Activated CD4-positive, alpha-beta memory T cell treated with anti-CD3 and anti-CD28 coated beads, Interleukin-2, amount 10 ng/mL, durations not matched to agents 7 days and 5 days (primary cell): ENCODE measurements at regions not wholly inside any gene's neighbourhood (a gene's known extent, or its start where the extent isn't known, plus 50 kb on each side); places are given as distances from the start of the nearest gene placed in this dataset.

Source experiments
- CTCF ChIA-PET: fragments of 350-600 bp; sonication (Branson Sonifier 250); formaldehyde crosslinking; loops from one replicate; lab custom pipeline; 2021; ENCODE audit warnings: antibody characterized with exemption, inconsistent platforms; lab: Charles Lee
- POLR2A ChIA-PET: fragments of 350-600 bp; sonication (Branson Sonifier 250); formaldehyde crosslinking; loops from one replicate; lab custom pipeline; 2021; ENCODE audit warnings: antibody characterized with exemption; lab: Charles Lee
- DNase-seq: peaks from one replicate; pipeline ENCODE4 v3.0.0-alpha.2; 2020
- H3K27ac Mint-ChIP-seq: one replicate; pipeline ENCODE4 v1.8.0; 2021; ENCODE audit warnings: mild to moderate bottlenecking, mixed read lengths
- H3K27me3 Mint-ChIP-seq: one replicate; pipeline ENCODE4 v1.8.0; 2021; ENCODE audit warnings: mixed read lengths
- H3K36me3 Mint-ChIP-seq: one replicate; pipeline ENCODE4 v1.8.0; 2021; ENCODE audit warnings: low read depth, mixed read lengths
- H3K4me1 Mint-ChIP-seq: one replicate; pipeline ENCODE4 v1.8.0; 2021; ENCODE audit warnings: mixed read lengths
- H3K4me3 Mint-ChIP-seq: one replicate; pipeline ENCODE4 v1.8.0; 2021; ENCODE audit warnings: mild to moderate bottlenecking, mixed read lengths
- H3K9me3 Mint-ChIP-seq: one replicate; pipeline ENCODE4 v1.8.0; 2021; ENCODE audit warnings: mixed read lengths

GRCh38 chr15:70197318-70197944 lies 99.7 kb upstream of the TLE3 start:
- Mint-ChIP-seq H3K9me3 (no peaks in the 10 kb centered on the region), H3K27ac (no peak overlapping the region), H3K36me3 (no peaks in the 10 kb centered on the region), H3K4me3 (no peak overlapping the region), H3K27me3 (peaks cover 17% of the 10 kb centered on the region), H3K4me1 (peaks cover 10% of the 10 kb centered on the region)
- no peak for DNase-seq
- ChIA-PET POLR2A (no interaction called here), CTCF (no interaction called here)

DNA sequence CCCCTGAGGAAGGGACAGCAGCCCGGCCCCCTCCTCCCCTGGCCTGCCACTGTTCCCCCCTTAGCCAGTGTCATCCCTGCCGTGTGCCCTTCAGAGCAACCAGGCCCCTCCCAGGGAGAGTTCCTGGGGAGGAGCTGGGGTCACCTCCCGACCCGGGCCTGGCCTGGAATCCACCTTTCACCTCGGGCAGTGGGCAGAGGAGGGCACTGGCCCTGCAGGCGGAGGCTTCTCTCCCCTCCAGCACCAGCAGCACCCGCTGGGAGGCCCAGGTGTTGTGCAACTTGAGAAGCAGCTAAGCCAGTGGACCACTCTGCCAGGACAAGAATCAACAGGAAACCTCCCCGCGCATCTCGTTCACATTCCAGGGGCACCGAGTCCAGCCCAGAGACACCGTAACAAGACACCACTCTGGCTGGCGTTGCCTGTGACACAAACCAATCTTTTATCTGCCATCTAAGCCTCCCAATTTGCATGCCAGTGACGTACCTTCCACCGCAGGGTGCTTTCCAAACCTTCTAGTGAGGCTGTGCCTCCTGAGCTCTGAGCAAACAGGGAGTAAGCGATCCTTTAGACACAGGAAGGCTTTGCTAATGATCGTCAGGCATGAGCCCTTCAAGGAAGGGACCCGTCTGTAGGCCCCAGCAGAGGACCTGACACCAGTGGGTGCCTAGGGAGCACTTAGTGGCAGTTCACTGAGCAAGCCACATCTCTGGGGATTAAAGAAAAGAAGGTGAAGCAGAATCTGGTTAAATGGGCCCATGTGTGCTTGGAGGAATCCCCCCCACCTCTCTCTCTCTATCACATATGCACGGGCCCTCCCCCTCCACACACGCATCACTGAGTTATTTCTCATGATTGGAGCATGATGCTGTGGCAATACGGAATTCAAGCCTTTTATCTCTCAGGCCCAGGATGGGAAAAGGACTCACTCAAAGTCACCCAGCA lies 98.9 kb upstream of the TLE3 start:
- Mint-ChIP-seq H3K4me1 (peaks cover 10% of the 10 kb centered on the region), H3K4me3 (no peak overlapping the region), H3K9me3 (no peaks in the 10 kb centered on the region), H3K36me3 (no peaks in the 10 kb centered on the region), H3K27ac (peak overlapping the region; percentile 15), H3K27me3 (peaks cover 18% of the 10 kb centered on the region)
- ChIA-PET POLR2A (no interaction called here), CTCF (no interaction called here)
- peak; percentile 68 for DNase-seq

- DNase-seq = no peak
- peaks cover 18% of the 10 kb centered on the region for H3K27me3 Mint-ChIP-seq
- CTCF ChIA-PET = no interaction called here
- no peak overlapping the region for H3K27ac Mint-ChIP-seq
- peaks cover 10% of the 10 kb centered on the region for H3K4me1 Mint-ChIP-seq
- POLR2A ChIA-PET = no interaction called here
- H3K9me3 Mint-ChIP-seq = no peaks in the 10 kb centered on the region
- no peaks in the 10 kb centered on the region for H3K36me3 Mint-ChIP-seq
- H3K4me3 Mint-ChIP-seq = no peak overlapping the region
These were observed 98.0 kb upstream of the TLE3 start for GRCh38 chr15:70195587-70196305.

GRCh38 chr15:70195171-70195570 lies 97.5 kb upstream of the TLE3 start:
- POLR2A ChIA-PET = no interaction called here
- Mint-ChIP-seq H3K9me3 (no peaks in the 10 kb centered on the region), H3K4me1 (peaks cover 10% of the 10 kb centered on the region), H3K27ac (no peak overlapping the region), H3K27me3 (peaks cover 18% of the 10 kb centered on the region), H3K4me3 (no peak overlapping the region), H3K36me3 (no peaks in the 10 kb centered on the region)
- CTCF ChIA-PET = no interaction called here
- no peak for DNase-seq

- DNase-seq = no peak
- ChIA-PET POLR2A (no interaction called here), CTCF (no interaction called here)
- Mint-ChIP-seq H3K27me3 (peaks cover 18% of the 10 kb centered on the region), H3K4me1 (peaks cover 10% of the 10 kb centered on the region), H3K4me3 (no peak overlapping the region), H3K36me3 (no peaks in the 10 kb centered on the region), H3K9me3 (no peaks in the 10 kb centered on the region), H3K27ac (no peak overlapping the region)
These were observed 96.5 kb upstream of the TLE3 start for GRCh38 chr15:70194266-70194665.

DNA sequence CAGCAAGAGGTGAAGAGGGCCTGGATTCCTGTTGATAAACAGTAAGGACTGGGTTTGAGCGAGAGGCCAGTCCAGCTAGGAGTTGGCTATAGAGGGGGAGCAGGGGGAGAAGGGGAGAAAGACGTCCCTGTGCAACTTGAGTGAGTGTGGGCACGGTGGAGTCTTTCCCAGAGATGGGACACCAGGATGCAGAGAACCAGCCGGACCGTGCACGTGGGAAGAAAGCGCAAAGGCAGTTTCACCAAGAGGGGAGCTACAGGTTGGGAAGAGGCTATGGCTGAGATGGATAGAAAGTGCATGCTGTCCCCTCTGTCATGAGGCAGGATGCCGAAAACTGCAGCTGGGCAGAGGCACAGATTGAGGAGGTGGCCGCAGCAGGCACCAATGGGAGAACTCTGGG lies 96.0 kb upstream of the TLE3 start:
- Mint-ChIP-seq H3K27ac (no peak overlapping the region), H3K4me3 (no peak overlapping the region), H3K27me3 (peaks cover 18% of the 10 kb centered on the region), H3K36me3 (no peaks in the 10 kb centered on the region), H3K4me1 (peaks cover 10% of the 10 kb centered on the region), H3K9me3 (no peaks in the 10 kb centered on the region)
- ChIA-PET POLR2A (no interaction called here), CTCF (no interaction called here)
- no peak for DNase-seq

GRCh38 chr15:70192490-70192889 lies 94.8 kb upstream of the TLE3 start:
- H3K9me3 Mint-ChIP-seq = no peaks in the 10 kb centered on the region
- no peak for DNase-seq
- ChIA-PET POLR2A (no interaction called here), CTCF (no interaction called here)
- H3K27me3 Mint-ChIP-seq = peaks cover 18% of the 10 kb centered on the region
- peaks cover 10% of the 10 kb centered on the region for H3K4me1 Mint-ChIP-seq
- no peaks in the 10 kb centered on the region for H3K36me3 Mint-ChIP-seq
- no peak overlapping the region for H3K4me3 Mint-ChIP-seq
- H3K27ac Mint-ChIP-seq = no peak overlapping the region

DNA sequence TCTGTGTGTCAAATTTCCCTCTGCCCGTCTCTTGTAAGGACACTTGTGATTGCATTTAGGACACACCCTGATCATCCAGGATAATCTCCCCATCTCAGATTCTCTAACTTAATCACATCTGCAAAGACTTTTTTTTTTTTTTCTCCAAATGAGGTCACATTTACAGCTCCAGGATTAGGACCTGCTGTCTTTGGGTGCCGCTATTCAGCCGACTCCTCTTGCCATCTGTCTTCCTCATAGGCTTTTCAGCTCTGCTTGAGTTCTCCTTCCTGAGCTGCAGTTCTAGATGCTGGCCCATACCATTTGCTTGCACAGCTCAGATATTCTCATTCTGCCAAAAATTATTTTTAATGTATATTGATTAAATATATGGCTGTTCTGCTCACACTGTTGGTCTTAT lies 94.3 kb upstream of the TLE3 start:
- DNase-seq = no peak
- Mint-ChIP-seq H3K9me3 (no peaks in the 10 kb centered on the region), H3K36me3 (no peaks in the 10 kb centered on the region), H3K27me3 (peaks cover 18% of the 10 kb centered on the region), H3K27ac (no peak overlapping the region), H3K4me1 (peaks cover 8% of the 10 kb centered on the region), H3K4me3 (no peak overlapping the region)
- CTCF ChIA-PET = no interaction called here
- POLR2A ChIA-PET = no interaction called here

DNA sequence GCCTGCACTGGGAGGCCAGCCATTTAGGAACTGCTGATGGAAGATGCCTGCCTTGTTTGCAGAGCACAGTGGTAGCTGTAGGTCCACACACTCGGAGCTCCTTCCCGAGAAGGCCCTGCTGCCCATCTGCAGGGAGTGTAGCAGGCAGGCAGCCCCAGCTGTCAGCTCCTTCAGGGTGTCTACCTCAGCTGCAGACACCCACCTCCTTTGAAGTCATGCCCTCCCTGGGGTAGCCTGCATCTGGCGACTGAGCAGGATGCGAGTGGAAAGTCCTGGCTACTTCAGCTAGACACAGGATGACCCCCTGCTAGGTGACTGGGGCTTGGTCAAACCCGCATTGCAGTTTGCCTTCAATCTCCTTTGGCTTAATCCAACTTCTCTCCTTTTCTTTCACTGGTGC lies 93.2 kb upstream of the TLE3 start:
- Mint-ChIP-seq H3K36me3 (no peaks in the 10 kb centered on the region), H3K27ac (no peak overlapping the region), H3K4me1 (no peaks in the 10 kb centered on the region), H3K27me3 (peaks cover 18% of the 10 kb centered on the region), H3K4me3 (no peak overlapping the region), H3K9me3 (no peaks in the 10 kb centered on the region)
- DNase-seq = no peak
- ChIA-PET CTCF (no interaction called here), POLR2A (no interaction called here)

GRCh38 chr15:70189826-70190695 lies 92.3 kb upstream of the TLE3 start:
- H3K27ac Mint-ChIP-seq = no peak overlapping the region
- ChIA-PET POLR2A (no interaction called here), CTCF (no interaction called here)
- no peaks in the 10 kb centered on the region for H3K4me1 Mint-ChIP-seq
- H3K4me3 Mint-ChIP-seq = no peak overlapping the region
- no peaks in the 10 kb centered on the region for H3K9me3 Mint-ChIP-seq
- peaks cover 18% of the 10 kb centered on the region for H3K27me3 Mint-ChIP-seq
- DNase-seq = no peak
- no peaks in the 10 kb centered on the region for H3K36me3 Mint-ChIP-seq

GRCh38 chr15:70188286-70188685 lies 90.6 kb upstream of the TLE3 start:
- no peaks in the 10 kb centered on the region for H3K36me3 Mint-ChIP-seq
- ChIA-PET POLR2A (no interaction called here), CTCF (no interaction called here)
- H3K27me3 Mint-ChIP-seq = peaks cover 6% of the 10 kb centered on the region
- H3K9me3 Mint-ChIP-seq = no peaks in the 10 kb centered on the region
- H3K4me3 Mint-ChIP-seq = no peak overlapping the region
- no peak for DNase-seq
- no peaks in the 10 kb centered on the region for H3K4me1 Mint-ChIP-seq
- no peak overlapping the region for H3K27ac Mint-ChIP-seq

DNA sequence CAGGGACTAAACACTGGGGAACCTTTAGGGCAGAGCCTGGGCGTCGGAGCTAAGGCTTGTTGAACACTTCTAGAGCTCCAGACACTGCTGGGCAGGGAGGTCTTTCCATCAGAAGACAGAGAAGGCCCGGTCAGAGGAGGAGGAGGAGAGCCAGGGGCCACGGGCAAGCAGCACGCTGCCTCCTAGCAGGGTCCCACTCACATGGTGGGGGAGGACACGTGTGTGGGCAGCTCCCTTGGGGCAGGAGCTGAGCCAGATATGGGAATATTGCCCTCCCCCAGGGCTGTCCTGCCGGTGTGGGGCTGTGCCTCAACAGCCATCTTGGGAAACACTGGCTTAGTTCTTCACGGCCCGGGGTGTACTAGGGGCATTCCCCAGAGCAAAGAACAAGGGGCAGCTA lies 89.6 kb upstream of the TLE3 start:
- no peaks in the 10 kb centered on the region for H3K36me3 Mint-ChIP-seq
- no peak for DNase-seq
- no peak overlapping the region for H3K4me3 Mint-ChIP-seq
- H3K9me3 Mint-ChIP-seq = no peaks in the 10 kb centered on the region
- ChIA-PET POLR2A (no interaction called here), CTCF (no interaction called here)
- H3K27me3 Mint-ChIP-seq = peaks cover 5% of the 10 kb centered on the region
- H3K27ac Mint-ChIP-seq = no peak overlapping the region
- no peaks in the 10 kb centered on the region for H3K4me1 Mint-ChIP-seq

GRCh38 chr15:70186152-70186551 lies 88.4 kb upstream of the TLE3 start:
- Mint-ChIP-seq H3K36me3 (no peaks in the 10 kb centered on the region), H3K27ac (no peak overlapping the region), H3K4me3 (no peak overlapping the region), H3K4me1 (no peaks in the 10 kb centered on the region), H3K9me3 (no peaks in the 10 kb centered on the region), H3K27me3 (peaks cover 3% of the 10 kb centered on the region)
- ChIA-PET POLR2A (no interaction called here), CTCF (no interaction called here)
- no peak for DNase-seq
